H1 (cell line): ENCODE measurements at regions not wholly inside any gene's neighbourhood (a gene's known extent, or its start where the extent isn't known, plus 50 kb on each side); places are given as distances from the start of the nearest gene placed in this dataset.
A peak's percentile ranks its signal among the peaks of the same experiment; 100 is the strongest.

ENCODE experiments used
- CTCF ChIA-PET: fragments of 300-600 bp; sonication (Branson Sonifier 250); formaldehyde crosslinking; loops from one replicate; lab custom pipeline; 2021; ENCODE audit not compliant: partially characterized antibody; lab: Charles Lee
- POLR2A ChIA-PET: fragments of 300-600 bp; sonication (Branson Sonifier 250); formaldehyde crosslinking; loops from one replicate; lab custom pipeline; 2021; ENCODE audit warnings: inconsistent platforms; ENCODE audit not compliant: partially characterized antibody; lab: Charles Lee
- DNase-seq, 2 experiments: peaks; one replicate each; pipeline versions ENCODE4 v3.0.0 to v3.0.0-alpha.2; 2010 to 2022; ENCODE audit warnings: low spot score in 2 of 2, low read depth in 1 of 2, mixed read lengths in 1 of 2
- FAIRE-seq: peaks from 2 replicates; lab custom pipeline; 2011; peaks lifted over from hg19 to GRCh38; lab: Jason Lieb, UNC
- H2AFZ ChIP-seq: 2 replicates; pipeline ENCODE4 v1.8.1; 2012; ENCODE audit warnings: low read length, inconsistent platforms
- H2AK5ac ChIP-seq: 2 replicates; pipeline ENCODE4 v1.6.1; 2013; ENCODE audit warnings: low read depth, low read length
- H2BK120ac ChIP-seq: replicated peaks from 2 replicates; pipeline ENCODE3; 2013; ENCODE audit warnings: low read depth, low read length, inconsistent platforms
- H2BK12ac ChIP-seq: 2 replicates; pipeline ENCODE4 v1.6.1; 2013; ENCODE audit warnings: low read depth, low read length
- H2BK15ac ChIP-seq: 2 replicates; pipeline ENCODE4 v1.6.1; 2013; ENCODE audit warnings: low read length
- H2BK20ac ChIP-seq: 2 replicates; pipeline ENCODE4 v1.6.1; 2013; ENCODE audit warnings: low read length
- H2BK5ac ChIP-seq: 2 replicates; pipeline ENCODE4 v1.6.1; 2013; ENCODE audit warnings: low read depth, low read length
- H3K14ac ChIP-seq: 2 replicates; pipeline ENCODE4 v1.6.1; 2013; ENCODE audit warnings: inconsistent platforms; ENCODE audit not compliant: insufficient read length
- H3K18ac ChIP-seq: 2 replicates; pipeline ENCODE4 v1.6.1; 2013; ENCODE audit warnings: low read length; ENCODE audit errors: extremely low read depth
- H3K23ac ChIP-seq: 2 replicates; pipeline ENCODE4 v1.6.1; 2013; ENCODE audit warnings: inconsistent platforms; ENCODE audit not compliant: insufficient read length
- H3K23me2 ChIP-seq: 2 replicates; pipeline ENCODE4 v1.6.1; 2013; ENCODE audit warnings: low read depth, low read length
- H3K27ac ChIP-seq: 2 replicates; pipeline ENCODE4 v1.6.1; 2011; ENCODE audit warnings: low read depth, low read length, inconsistent platforms
- H3K27me3 ChIP-seq, 4 experiments: replicated peaks in 1 of 4; 1 replicate in 1 of 4; 2 replicates in 3 of 4; pipeline versions ENCODE4 v1.6.1 to v1.8.1; 2011 to 2013; ENCODE audit warnings: low read length in 3 of 4, mild to moderate bottlenecking in 3 of 4, inconsistent platforms in 2 of 4, mixed read lengths in 2 of 4, moderate library complexity in 1 of 4; ENCODE audit not compliant: control insufficient read depth in 3 of 4, insufficient read depth in 3 of 4; ENCODE audit errors: extremely low read depth in 1 of 4
- H3K36me3 ChIP-seq, 4 experiments: 2 replicates each; pipeline versions ENCODE4 v1.6.1 to v1.8.1; 2011 to 2013; ENCODE audit warnings: mild to moderate bottlenecking in 4 of 4, low read length in 3 of 4, moderate library complexity in 2 of 4, control low read depth in 1 of 4, inconsistent platforms in 1 of 4; ENCODE audit not compliant: insufficient read depth in 4 of 4, control insufficient read depth in 2 of 4
- H3K4ac ChIP-seq: replicated peaks from 2 replicates; pipeline ENCODE3; 2013; ENCODE audit warnings: low read length, low read depth, mixed read lengths, inconsistent platforms; ENCODE audit not compliant: insufficient read length
- H3K4me1 ChIP-seq, 4 experiments: replicated peaks in 1 of 4; 1 replicate in 1 of 4; 2 replicates in 3 of 4; pipeline versions ENCODE4 v1.6.1 to v1.8.1; 2011 to 2013; ENCODE audit warnings: low read length in 3 of 4, inconsistent platforms in 2 of 4, mixed read lengths in 1 of 4; ENCODE audit not compliant: insufficient read depth in 4 of 4, control insufficient read depth in 3 of 4
- H3K4me2 ChIP-seq, 2 experiments: 2 replicates each; pipeline versions ENCODE4 v1.6.1 to v1.8.1; 2011 to 2013; ENCODE audit warnings: low read depth in 2 of 2, low read length in 2 of 2, control low read depth in 1 of 2, inconsistent platforms in 1 of 2, mild to moderate bottlenecking in 1 of 2; ENCODE audit not compliant: insufficient read depth in 1 of 2
- H3K4me3 ChIP-seq, 4 experiments: fragments of 200-600, 300-600 bp in 1 of 4; sonication (generic), shearing (Covaris generic), sonication (Bioruptor Twin) in 1 of 4; 2 replicates each; pipeline versions ENCODE4 v1.5.1 to v1.8.1; 2011 to 2016; ENCODE audit warnings: low read length in 4 of 4, low read depth in 3 of 4, control low read depth in 2 of 4, inconsistent platforms in 2 of 4, mild to moderate bottlenecking in 2 of 4, mixed read lengths in 1 of 4, moderate library complexity in 1 of 4; ENCODE audit not compliant: insufficient read depth in 2 of 4; ENCODE audit errors: extremely low read depth in 1 of 4
- H3K56ac ChIP-seq: replicated peaks from 2 replicates; pipeline ENCODE3; 2013; ENCODE audit warnings: low read depth, mild to moderate bottlenecking, mixed read lengths, low read length, inconsistent platforms; ENCODE audit not compliant: insufficient read length
- H3K79me1 ChIP-seq: 2 replicates; pipeline ENCODE4 v1.6.1; 2013; ENCODE audit warnings: low read depth, low read length, control low read depth
- H3K79me2 ChIP-seq, 2 experiments: 2 replicates each; pipeline versions ENCODE4 v1.6.1 to v1.8.1; 2012 to 2013; ENCODE audit warnings: low read length in 2 of 2, mild to moderate bottlenecking in 2 of 2, inconsistent platforms in 1 of 2; ENCODE audit not compliant: insufficient read depth in 2 of 2, control insufficient read depth in 1 of 2
- H3K9ac ChIP-seq, 4 experiments: replicated peaks in 1 of 4; 1 replicate in 1 of 4; 2 replicates in 3 of 4; pipeline versions ENCODE4 v1.6.1 to v1.8.1; 2011 to 2013; ENCODE audit warnings: low read depth in 3 of 4, low read length in 3 of 4, control low read depth in 2 of 4, mild to moderate bottlenecking in 2 of 4, moderate library complexity in 2 of 4, inconsistent platforms in 1 of 4; ENCODE audit errors: extremely low read depth in 1 of 4
- H3K9me3 ChIP-seq, 2 experiments: 2 replicates each; pipeline versions ENCODE4 v1.6.1 to v1.8.1; 2012 to 2013; ENCODE audit warnings: mild to moderate bottlenecking in 2 of 2, moderate library complexity in 2 of 2, control low read depth in 1 of 2, inconsistent platforms in 1 of 2, low read depth in 1 of 2, low read length in 1 of 2, mixed read lengths in 1 of 2; ENCODE audit not compliant: insufficient read depth in 2 of 2
- H4K20me1 ChIP-seq, 2 experiments: replicated peaks in 1 of 2; 2 replicates each; pipeline versions ENCODE3 to v1.8.1; 2011 to 2013; ENCODE audit warnings: inconsistent platforms in 2 of 2, low read length in 2 of 2, mild to moderate bottlenecking in 1 of 2; ENCODE audit not compliant: insufficient read depth in 2 of 2, control insufficient read depth in 1 of 2
- H4K5ac ChIP-seq: 2 replicates; pipeline ENCODE4 v1.6.1; 2013; ENCODE audit warnings: low read length, low read depth, mixed read lengths, inconsistent platforms; ENCODE audit not compliant: insufficient read length
- H4K8ac ChIP-seq: 2 replicates; pipeline ENCODE4 v1.8.0; 2013; ENCODE audit warnings: mild to moderate bottlenecking, moderate library complexity, low read length, inconsistent platforms; ENCODE audit not compliant: insufficient read depth; ENCODE audit errors: extremely low read depth
- H4K91ac ChIP-seq: replicated peaks from 2 replicates; pipeline ENCODE3; 2013; ENCODE audit warnings: low read length, mixed read lengths, inconsistent platforms; ENCODE audit not compliant: insufficient read length
- BCL11A ChIP-seq, 2 experiments: IDR thresholded peaks; one replicate each; pipeline ENCODE4 v1.6.1; 2011; ENCODE audit warnings: low read depth in 2 of 2, low read length in 2 of 2, mild to moderate bottlenecking in 2 of 2
- KDM4A ChIP-seq: IDR thresholded peaks from one replicate; pipeline ENCODE4 v1.7.1; 2012; ENCODE audit warnings: low read depth, mild to moderate bottlenecking, moderate library complexity, low read length, inconsistent platforms; ENCODE audit not compliant: severe bottlenecking
- KDM5A ChIP-seq: fragments of 200-600 bp; IDR thresholded peaks from 2 replicates; pipeline ENCODE4 v1.7.1; 2012; ENCODE audit warnings: mild to moderate bottlenecking, low read length, inconsistent platforms, mixed read lengths
- SIRT6 ChIP-seq: IDR thresholded peaks from one replicate; pipeline ENCODE4 v1.7.1; 2012; ENCODE audit warnings: low read length, inconsistent platforms
- SIX5 ChIP-seq: IDR thresholded peaks from 2 replicates; pipeline ENCODE4 v1.6.1; 2011; ENCODE audit warnings: mild to moderate bottlenecking, low read depth, low read length
- TAF7 ChIP-seq: optimal IDR thresholded peaks from 2 replicates; pipeline ENCODE3; 2011; ENCODE audit warnings: low read depth, mild to moderate bottlenecking, inconsistent platforms, low read length, moderate library complexity, borderline replicate concordance
- WGBS, 2 experiments: shearing (Covaris generic) in 1 of 2; methylation state at CpG; one replicate each; pipeline versions ENCODE4 v1.1.6 to v1.1.7; 2013 to 2015; ENCODE audit warnings: low lambda C conversion rate in 2 of 2, mixed read lengths in 2 of 2, inconsistent platforms in 1 of 2, low coverage in 1 of 2, missing lambda C conversion rate in 1 of 2; ENCODE audit not compliant: insufficient replicate concordance in 2 of 2, insufficient coverage in 1 of 2, insufficient read length in 1 of 2; ENCODE audit errors: extremely low coverage in 1 of 2, missing lambda C conversion rate in 1 of 2; 5-methylcytosine and 5-hydroxymethylcytosine counted together

DNA sequence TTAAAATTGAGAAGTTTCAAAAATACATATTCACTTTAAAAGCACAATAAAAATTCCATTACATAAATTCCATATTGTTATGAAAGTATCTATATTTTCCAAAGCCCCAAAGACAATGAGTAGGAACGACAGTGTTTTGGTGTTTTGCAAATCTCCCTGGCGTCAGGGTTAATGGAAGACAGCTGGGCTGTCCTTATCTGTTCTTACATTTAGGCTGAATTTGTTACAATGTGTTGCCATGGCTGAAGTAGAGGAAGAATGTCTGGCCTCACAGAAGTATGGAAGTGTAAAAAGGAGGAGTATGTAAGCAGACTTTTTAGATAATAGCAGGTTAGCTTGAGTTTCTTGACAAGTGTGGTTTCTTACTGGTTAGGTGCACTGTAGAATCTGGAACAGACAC, 124.4 kb upstream of the SPATA13 start:
- Histone ChIP-seq H3K4ac (no peak overlapping the region), H2AFZ (no peak overlapping the region)
- CTCF ChIA-PET, result interaction anchor here (1.6 to 3.4 kb wide), 2 partner anchors 15 to 17 kb away, joined by 3 to 8 read pairs; no protein-coding TSS in a partner anchor

More for the DNA sequence above, 124.4 kb upstream of the SPATA13 start:
- H3K79me1 ChIP-seq, result no peaks in the 10 kb centered on the region
- H4K8ac ChIP-seq, result no peak overlapping the region
- no peak overlapping the region for H2AK5ac ChIP-seq
- no peak overlapping the region for H3K14ac ChIP-seq
- no peak overlapping the region for H3K4me2 ChIP-seq
- H4K91ac ChIP-seq, result no peak overlapping the region
- no peak overlapping the region for H2BK120ac ChIP-seq
- no peaks in the 10 kb centered on the region for H3K36me3 ChIP-seq
- H2BK20ac ChIP-seq, result no peak overlapping the region
- no peak overlapping the region for H3K56ac ChIP-seq
- H3K9me3 ChIP-seq, result no peaks in the 10 kb centered on the region
- H3K27me3 ChIP-seq, result peaks cover 1 to 27% (median 22%) of the 10 kb centered on the region in 4 experiments
- no peaks in the 10 kb centered on the region for H3K79me2 ChIP-seq
- 84% methylated on average over 2 of the region's 2 CpGs; no CpG with 5 or more reads in 1 of the 2 experiments for WGBS, 2 experiments
- no peak overlapping the region for H3K4me3 ChIP-seq
- H4K20me1 ChIP-seq, result no peaks in the 10 kb centered on the region
- no peak overlapping the region for H3K23ac ChIP-seq
- H3K18ac ChIP-seq, result no peak overlapping the region
- H3K4me1 ChIP-seq, result peaks cover 0 to 4% (median 2%) of the 10 kb centered on the region in 4 experiments; a peak in 3 of 7 replicates
- POLR2A ChIA-PET, result no interaction called here
- 0 out of 2 replicates have a peak overlapping the region, but pooled peaks have one; percentile 33 for H2BK15ac ChIP-seq
- no peak for TF ChIP-seq SIRT6
- TF ChIP-seq KDM4A, result no peak
- TF ChIP-seq SIX5, result no peak
- TF ChIP-seq TAF7, result no peak
- no peak for TF ChIP-seq BCL11A (IDR thresholded peaks at IDR 0.05; ENCODE audit: low read depth in 2 of 2, low read length in 2 of 2)
- no peak for TF ChIP-seq KDM5A
- no peak overlapping the region for H4K5ac ChIP-seq
- FAIRE-seq, result no peak
- H2BK12ac ChIP-seq, result no peak overlapping the region
- no peaks in the 10 kb centered on the region for H3K23me2 ChIP-seq
- no peak overlapping the region for H2BK5ac ChIP-seq
- no peak overlapping the region for H3K9ac ChIP-seq
- DNase-seq, result no peak
- no peak overlapping the region for H3K27ac ChIP-seq
